HG02943 (cell line): ENCODE measurements at regions not wholly inside any gene's neighbourhood (a gene's known extent, or its start where the extent isn't known, plus 50 kb on each side); places are given as distances from the start of the nearest gene placed in this dataset.

Experiments
- ATAC-seq: cut with Tn5 transposase; IDR thresholded peaks from one replicate; pipeline ENCODE4 v1.9.1; 2021; ENCODE audit warnings: mild to moderate bottlenecking, low read depth, moderate library complexity; ENCODE audit not compliant: unreplicated experiment

- no peak for ATAC-seq
These were observed 59.5 kb downstream of the FZD1 start for GRCh38 chr7:91323626-91324158.

GRCh38 chr7:91324663-91325062 is 60.4 kb downstream of the FZD1 start:
- ATAC-seq, result no peak

- ATAC-seq, result no peak
These were observed 61.5 kb downstream of the FZD1 start for GRCh38 chr7:91325726-91326125.

GRCh38 chr7:91326516-91327199 is 62.4 kb downstream of the FZD1 start:
- ATAC-seq, result no peak

- ATAC-seq, result no peak
These were observed 63.1 kb downstream of the FZD1 start for GRCh38 chr7:91327346-91327745.

DNA sequence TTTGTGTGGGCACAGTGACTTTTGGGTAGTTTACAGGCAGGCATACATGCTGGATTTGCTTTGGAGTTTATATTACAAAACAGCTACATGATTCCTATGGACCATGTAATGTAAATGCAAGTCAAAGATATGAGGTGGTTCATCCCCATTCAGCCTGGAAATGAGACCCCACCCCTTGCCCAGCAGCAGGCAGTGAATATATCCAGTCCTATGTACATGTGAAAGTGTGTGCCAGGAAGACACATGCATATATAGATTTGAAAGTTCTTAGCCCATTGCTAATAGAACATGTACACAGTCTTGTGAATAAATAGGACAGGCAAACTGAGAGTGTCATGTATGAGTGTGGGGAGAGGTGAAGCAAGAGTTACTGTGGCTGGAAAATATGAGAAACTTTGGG is 65.3 kb downstream of the FZD1 start:
- no peak for ATAC-seq

DNA sequence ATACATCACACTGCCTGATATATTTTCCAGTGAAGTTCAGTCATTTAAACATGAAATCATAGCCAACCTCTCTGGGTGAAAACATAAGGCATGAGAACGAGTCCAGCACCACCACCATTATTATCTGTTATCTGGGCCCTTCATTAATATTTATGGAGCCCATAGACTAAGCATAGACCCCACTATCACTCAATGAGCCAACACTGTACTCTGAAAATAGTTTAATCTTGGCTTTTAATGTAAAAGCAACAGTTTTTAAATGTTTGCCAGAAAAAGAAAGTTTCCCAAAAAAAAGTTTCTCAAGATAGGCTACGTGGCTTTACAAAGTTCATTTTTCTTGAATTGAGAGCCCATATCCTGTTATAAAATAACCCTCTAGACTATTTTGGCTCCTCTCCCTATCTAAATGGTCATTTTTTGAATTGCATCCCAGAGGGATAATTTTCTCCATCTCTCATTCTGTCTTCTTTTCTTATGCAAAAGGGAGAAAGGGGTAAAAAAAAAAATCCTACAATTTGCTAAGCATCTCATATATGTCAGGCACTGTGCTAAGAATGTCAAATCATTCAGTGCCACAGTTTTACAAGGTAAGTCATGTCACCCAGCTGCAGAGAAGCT is 66.1 kb downstream of the FZD1 start:
- no peak for ATAC-seq

DNA sequence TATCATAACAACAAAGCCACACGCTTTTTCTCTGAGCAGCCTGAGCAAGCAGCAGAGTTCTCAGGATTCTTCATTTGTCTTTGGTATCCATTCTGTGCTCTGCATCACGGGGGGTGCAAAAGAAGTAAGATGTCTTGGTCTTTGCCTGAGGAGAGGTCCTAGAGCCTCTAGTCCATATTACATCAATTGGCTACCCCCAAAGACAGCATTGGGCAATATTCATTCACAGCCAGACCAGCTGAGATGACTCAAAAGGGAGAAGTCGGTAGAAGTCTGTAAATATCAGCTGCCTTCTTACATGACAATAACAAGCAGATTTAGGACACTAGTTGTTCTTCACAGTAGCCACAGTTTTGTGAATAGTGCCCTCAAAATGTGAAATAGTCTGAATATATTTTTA is 66.6 kb downstream of the FZD1 start:
- ATAC-seq, result no peak

- no peak for ATAC-seq
These were observed 71.9 kb downstream of the FZD1 start for GRCh38 chr7:91336106-91336505.

GRCh38 chr7:91338226-91339020 is 74.2 kb downstream of the FZD1 start:
- no peak for ATAC-seq

DNA sequence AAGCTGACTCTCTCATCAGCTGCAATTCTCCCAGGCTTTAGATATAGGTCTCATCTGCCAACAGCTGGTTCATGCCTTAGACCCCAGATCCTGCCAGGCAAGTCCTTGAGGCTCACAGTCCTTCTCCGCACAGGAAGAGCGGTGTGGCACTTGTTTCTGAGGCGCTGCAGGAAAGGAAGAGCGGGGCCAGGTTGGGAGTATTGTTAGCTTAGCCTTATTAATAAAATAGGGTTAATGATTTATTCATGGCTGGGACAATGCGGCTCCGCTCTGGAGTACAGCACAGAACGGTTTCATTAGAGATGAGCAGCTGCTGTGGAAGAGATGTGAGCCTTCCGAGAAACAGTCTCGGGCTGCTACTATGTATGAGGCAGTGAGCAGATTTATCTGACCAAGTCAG is 78.1 kb downstream of the FZD1 start:
- no peak for ATAC-seq

DNA sequence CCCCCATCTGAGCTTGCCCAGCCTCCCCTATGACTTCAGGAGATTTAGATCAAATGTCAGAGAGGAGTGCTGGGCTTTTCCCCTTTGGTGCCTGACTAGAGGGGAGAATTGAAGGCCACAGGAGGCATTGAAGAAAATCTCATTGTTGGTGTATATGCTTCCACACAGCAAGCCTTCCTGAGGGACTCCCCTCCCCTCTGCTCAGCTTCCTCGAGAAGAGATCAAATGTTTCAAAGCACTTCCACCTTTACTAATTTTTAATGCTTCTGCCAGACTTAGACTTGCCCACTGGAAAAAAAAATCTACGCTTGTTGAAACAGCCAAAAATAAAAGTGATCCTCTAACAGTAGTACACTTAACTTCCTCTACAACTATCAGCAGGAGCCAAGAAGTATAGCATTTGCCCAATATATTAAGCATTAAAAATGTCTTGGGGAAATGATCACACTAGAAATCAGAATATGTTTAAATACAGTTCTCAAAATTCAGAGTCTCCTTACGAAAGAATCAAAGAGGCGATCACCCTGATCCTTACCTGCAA is 79.3 kb downstream of the FZD1 start:
- no peak for ATAC-seq

DNA sequence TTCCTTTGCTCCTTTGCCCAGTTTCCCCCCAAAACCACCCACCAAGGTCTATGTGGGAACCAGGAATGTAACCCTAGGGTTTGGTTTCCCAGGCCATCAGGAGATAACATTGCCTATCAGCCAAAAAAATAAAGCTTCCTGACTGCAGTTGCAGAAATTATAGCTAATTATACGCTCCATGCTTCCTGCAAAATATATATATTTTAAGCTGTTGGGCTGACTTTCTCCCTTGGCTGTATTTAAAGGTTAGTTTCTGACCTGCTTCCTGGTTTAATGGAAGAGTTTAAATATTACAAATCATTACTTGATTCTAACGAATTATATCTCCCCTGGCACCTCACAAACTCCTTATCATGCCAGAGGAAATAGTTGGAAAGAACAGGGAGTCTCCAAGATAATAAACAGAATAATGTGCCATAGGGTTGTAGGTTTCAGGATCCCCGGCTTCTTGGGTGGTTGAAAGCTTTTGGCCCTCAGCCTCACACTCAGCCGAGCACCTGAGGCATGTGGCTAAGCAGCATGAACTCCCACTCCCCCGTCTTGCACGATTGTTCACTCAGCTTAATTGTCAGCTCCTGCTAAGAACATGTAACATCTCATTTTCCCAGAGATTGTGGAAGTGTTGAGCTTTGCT is 79.9 kb downstream of the FZD1 start:
- no peak for ATAC-seq

DNA sequence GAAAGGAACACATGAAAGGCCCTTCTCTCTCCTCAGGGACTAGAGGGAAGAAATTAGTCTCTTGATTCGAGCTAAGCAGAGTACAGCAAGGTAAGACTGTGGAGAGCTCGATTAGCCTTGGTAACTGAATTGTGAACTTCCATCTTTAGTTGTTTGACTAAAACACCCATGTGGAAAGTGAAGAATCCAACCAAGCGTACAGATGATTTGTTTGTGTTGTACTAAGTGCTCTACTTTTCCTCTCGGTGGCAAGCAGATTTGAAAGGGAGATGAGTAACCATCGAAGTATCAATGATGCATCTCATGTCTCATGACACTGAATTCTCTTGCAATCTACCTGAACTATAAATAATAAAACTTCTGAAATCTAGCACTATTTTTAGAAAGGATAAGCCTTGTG is 80.7 kb downstream of the FZD1 start:
- ATAC-seq, result peak; percentile 49

DNA sequence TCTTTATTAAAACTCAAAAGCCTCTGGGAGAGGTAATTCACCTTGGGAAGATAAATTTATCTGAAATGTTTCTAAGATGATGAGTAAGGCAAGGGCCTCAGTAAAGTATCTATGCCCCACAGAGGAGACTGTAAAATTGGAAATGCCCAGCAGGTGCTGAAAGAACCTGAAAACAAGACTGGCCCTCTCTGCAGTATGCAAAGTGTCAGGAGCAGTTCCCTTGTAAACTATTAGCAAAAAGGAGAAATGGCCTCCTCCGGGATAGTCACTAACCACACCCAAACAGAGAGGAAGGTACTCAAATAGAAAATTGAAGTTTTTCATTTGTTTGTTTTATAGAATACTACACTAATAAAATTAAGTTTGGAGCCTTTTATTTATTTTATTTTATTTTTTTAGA is 81.2 kb downstream of the FZD1 start:
- ATAC-seq, result peak; percentile 94

DNA sequence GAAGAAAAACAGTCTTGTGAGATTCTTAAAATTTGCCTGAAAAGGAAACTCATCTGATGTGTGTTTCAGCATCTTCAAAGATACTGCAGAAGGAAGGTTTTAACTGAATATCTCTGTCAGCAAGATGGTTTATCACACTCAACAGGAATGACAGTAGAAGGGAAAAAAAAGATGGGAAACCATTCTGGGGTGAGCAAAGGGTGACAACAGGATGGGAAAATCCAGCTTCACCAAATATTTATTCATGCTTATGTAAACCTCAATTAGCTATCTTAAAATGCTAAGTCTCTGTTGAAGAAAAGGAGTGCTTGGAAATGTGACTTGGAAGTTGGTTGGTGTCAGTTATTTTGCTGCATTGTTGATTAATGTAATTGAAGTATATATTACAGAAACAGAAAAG is 82.2 kb downstream of the FZD1 start:
- ATAC-seq, result no peak

DNA sequence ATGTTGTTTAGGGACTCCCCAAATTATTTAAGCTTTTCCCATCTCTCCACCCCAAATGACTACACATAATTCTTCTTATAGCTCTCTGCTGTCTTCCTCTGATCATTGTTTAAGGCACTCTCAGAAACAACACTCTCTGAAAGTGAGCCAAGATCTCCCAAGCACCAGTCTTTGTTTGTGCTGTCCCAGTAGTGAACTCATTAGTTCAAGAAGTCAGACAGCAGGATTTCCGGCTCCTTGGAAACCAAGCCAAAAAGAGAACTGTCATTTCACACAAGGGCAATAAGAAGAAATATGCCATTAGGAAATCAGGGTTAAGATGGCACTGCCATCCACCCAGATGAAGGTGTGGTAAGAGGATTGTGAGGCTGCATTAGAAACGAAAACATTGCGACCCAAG is 83.1 kb downstream of the FZD1 start:
- no peak for ATAC-seq

DNA sequence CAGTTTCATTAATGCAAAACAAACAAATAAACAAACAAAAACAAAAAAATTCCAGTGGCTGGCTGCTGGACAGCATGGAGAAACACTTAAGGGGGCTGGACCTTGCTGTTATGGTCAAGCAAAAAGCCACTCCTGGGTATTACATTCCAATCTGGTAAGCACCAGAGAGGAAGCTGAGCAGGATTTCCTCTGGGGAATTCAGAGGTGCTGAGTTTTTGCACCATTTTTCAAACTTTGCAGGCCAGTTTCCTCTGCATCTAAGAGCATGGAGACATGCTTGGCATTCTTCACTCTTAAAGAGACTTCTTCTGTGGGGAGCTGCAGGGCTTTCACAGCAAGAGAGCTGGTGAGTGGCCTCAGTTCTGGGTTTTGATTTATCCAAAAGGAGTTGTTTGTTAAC is 84.5 kb downstream of the FZD1 start:
- ATAC-seq, result no peak

- ATAC-seq, result no peak
These were observed 87.1 kb downstream of the FZD1 start for GRCh38 chr7:91351374-91351773.

DNA sequence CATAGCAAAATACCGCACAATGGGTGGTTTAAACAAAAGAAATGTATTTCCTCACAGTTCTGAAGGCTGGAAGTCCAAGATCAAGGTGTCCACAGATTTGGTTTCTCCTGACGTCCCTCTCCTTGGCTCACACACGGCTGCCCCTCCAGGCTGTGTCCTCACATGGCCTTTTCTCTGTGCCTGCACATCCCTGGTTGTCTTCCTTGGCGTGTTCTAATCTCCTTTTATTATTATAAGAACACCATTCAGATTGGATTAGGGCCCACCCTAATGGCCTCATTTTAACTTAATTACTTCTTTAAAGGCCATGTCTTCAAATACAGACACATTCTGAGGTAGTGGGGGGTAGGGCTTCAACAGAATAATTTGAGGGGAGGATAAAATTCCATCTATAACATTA is 87.9 kb downstream of the FZD1 start:
- ATAC-seq, result no peak

- no peak for ATAC-seq
These were observed 89.6 kb downstream of the FZD1 start for GRCh38 chr7:91353848-91354247.
